IPS DF 4.7 (cell line): ENCODE measurements at regions not wholly inside any gene's neighbourhood (a gene's known extent, or its start where the extent isn't known, plus 50 kb on each side); places are given as distances from the start of the nearest gene placed in this dataset.

Experiments used
- DNase-seq: peaks from one replicate; pipeline ENCODE4 v3.0.0-alpha.2; 2013; ENCODE audit warnings: low spot score; ENCODE audit errors: extremely low read depth

GRCh38 chr14:53551862-53552261 is 398.7 kb upstream of the DDHD1 start:
- no peak for DNase-seq

GRCh38 chr14:53550776-53551175 is 397.7 kb upstream of the DDHD1 start:
- DNase-seq: no peak

- DNase-seq: no peak
Measured at GRCh38 chr14:53549956-53550355, 396.8 kb upstream of the DDHD1 start.

- no peak for DNase-seq
Measured at GRCh38 chr14:53547593-53547992, 394.5 kb upstream of the DDHD1 start.

- DNase-seq: no peak
Measured at GRCh38 chr14:53545217-53545616, 392.1 kb upstream of the DDHD1 start.

GRCh38 chr14:53542732-53543131 is 389.6 kb upstream of the DDHD1 start:
- DNase-seq: no peak

- no peak for DNase-seq
Measured at GRCh38 chr14:53541411-53541810, 388.3 kb upstream of the DDHD1 start.

GRCh38 chr14:53539489-53540126 is 386.5 kb upstream of the DDHD1 start:
- DNase-seq: peak; percentile 58

GRCh38 chr14:53538316-53538881 is 385.3 kb upstream of the DDHD1 start:
- no peak for DNase-seq

- no peak for DNase-seq
Measured at GRCh38 chr14:53537422-53538315, 384.5 kb upstream of the DDHD1 start.

GRCh38 chr14:53536446-53536845 is 383.3 kb upstream of the DDHD1 start:
- DNase-seq: no peak

GRCh38 chr14:53534841-53535240 is 381.7 kb upstream of the DDHD1 start:
- DNase-seq: no peak

GRCh38 chr14:53533384-53533970 is 380.4 kb upstream of the DDHD1 start:
- no peak for DNase-seq

- DNase-seq: no peak
Measured at GRCh38 chr14:53532853-53533252, 379.7 kb upstream of the DDHD1 start.

- DNase-seq: no peak
Measured at GRCh38 chr14:53531730-53532129, 378.6 kb upstream of the DDHD1 start.

GRCh38 chr14:53531156-53531555 is 378.0 kb upstream of the DDHD1 start:
- no peak for DNase-seq

- DNase-seq: no peak
Measured at GRCh38 chr14:53529519-53529918, 376.4 kb upstream of the DDHD1 start.

- DNase-seq: no peak
Measured at GRCh38 chr14:53528185-53528671, 375.1 kb upstream of the DDHD1 start.

- DNase-seq: no peak
Measured at GRCh38 chr14:53526200-53526599, 373.1 kb upstream of the DDHD1 start.

GRCh38 chr14:53525608-53526007 is 372.5 kb upstream of the DDHD1 start:
- no peak for DNase-seq

GRCh38 chr14:53524391-53524790 is 371.3 kb upstream of the DDHD1 start:
- DNase-seq: no peak

GRCh38 chr14:53523226-53523625 is 370.1 kb upstream of the DDHD1 start:
- DNase-seq: no peak
